ENCODE measurements at regions not wholly inside any gene's neighbourhood (a gene's known extent, or its start where the extent isn't known, plus 50 kb on each side); places are given as distances from the start of the nearest gene placed in this dataset.

GRCh38 chr13:40186041-40186440, 480.4 kb downstream of the FOXO1 start:
- H3K9me3 Mint-ChIP-seq, result no peaks in the 10 kb centered on the region
- no peak overlapping the region for H3K4me3 ChIP-seq
- TF ChIP-seq STAT1 (IDR thresholded peaks at IDR 0.05; ENCODE audit: unreplicated experiment) (no peak), CTCF (conservative IDR thresholded peaks at IDR 0.05; ENCODE audit: low read depth in 2 of 2) (no peak), JUNB (IDR thresholded peaks at IDR 0.05; ENCODE audit: unreplicated experiment) (no peak), ZNF331 (CRISPR knock-in tag; IDR thresholded peaks at IDR 0.05; ENCODE audit: low read depth) (no peak), POLR2AphosphoS5 (IDR thresholded peaks at IDR 0.05; ENCODE audit: low read depth) (no peak), NANOG (IDR thresholded peaks at IDR 0.05; ENCODE audit: borderline replicate concordance) (no peak), EZH2phosphoT487 (IDR thresholded peaks at IDR 0.05; ENCODE audit: unreplicated experiment) (no peak), ZNF114 (CRISPR knock-in tag; IDR thresholded peaks at IDR 0.05) (no peak), ZNF462 (CRISPR knock-in tag; IDR thresholded peaks at IDR 0.05) (no peak), EZH2 (IDR thresholded peaks at IDR 0.05; ENCODE audit: low read depth, unreplicated experiment) (no peak), CREB1 (CRISPR knock-in tag; IDR thresholded peaks at IDR 0.05; ENCODE audit: low read depth) (no peak), REST (IDR thresholded peaks at IDR 0.05; ENCODE audit: unreplicated experiment) (no peak), ETS1 (IDR thresholded peaks at IDR 0.05) (no peak)
- H3K4me3 Mint-ChIP-seq, result no peak overlapping the region
- no peaks in the 10 kb centered on the region for H3K79me2 ChIP-seq (replicated peaks; ENCODE audit: insufficient read depth)
- DNase-seq (ENCODE audit: low spot score) (no peak), ATAC-seq (no peak)
- H3K27ac Mint-ChIP-seq, result no peak overlapping the region
- H3F3A ChIP-seq (replicated peaks; ENCODE audit: low read depth), result no peaks in the 10 kb centered on the region
- no peaks in the 10 kb centered on the region for H3K9me2 ChIP-seq (ENCODE audit: insufficient read depth)
- no peak overlapping the region for H3K4me2 ChIP-seq
- H3K4me1 Mint-ChIP-seq, result peaks cover 20% of the 10 kb centered on the region
- H3K27ac ChIP-seq (ENCODE audit: low read depth), result no peak overlapping the region
- H3K27me3 ChIP-seq (ENCODE audit: insufficient read depth), result no peaks in the 10 kb centered on the region
- no peaks in the 10 kb centered on the region for H3K36me3 Mint-ChIP-seq (ENCODE audit: low read depth)
- H3K4me1 ChIP-seq (ENCODE audit: insufficient read depth), result peaks cover 9% of the 10 kb centered on the region; the same call in 1 of the 2 replicates
- H4K20me1 ChIP-seq (replicated peaks; ENCODE audit: insufficient read depth), result no peaks in the 10 kb centered on the region
- H2AFZ ChIP-seq, result no peak overlapping the region
- H3K27me3 Mint-ChIP-seq (ENCODE audit: insufficient read depth, low read depth, poor library complexity), result peaks cover 3% of the 10 kb centered on the region
- H3K36me3 ChIP-seq (ENCODE audit: insufficient read depth), result no peaks in the 10 kb centered on the region

All from GM23338 (cell line).